OCI-LY1 (cell line): ENCODE measurements at regions not wholly inside any gene's neighbourhood (a gene's known extent, or its start where the extent isn't known, plus 50 kb on each side); places are given as distances from the start of the nearest gene placed in this dataset.

Source experiments
- H2AFZ ChIP-seq: fragments of 200-600 bp; sonication (generic), shearing (Covaris generic); 2 replicates; pipeline ENCODE4 v1.6.0; 2014; ENCODE audit warnings: antibody characterized with exemption, mild to moderate bottlenecking, low read length
- H3F3A ChIP-seq: fragments of 200-600 bp; sonication (generic), shearing (Covaris generic); 2 replicates; pipeline ENCODE4 v1.6.0; 2014; ENCODE audit warnings: mild to moderate bottlenecking, antibody characterized with exemption, low read length, moderate library complexity; ENCODE audit not compliant: insufficient read depth
- H3K27ac ChIP-seq: fragments of 200-600 bp; sonication (generic); 2 replicates; pipeline ENCODE4 v1.5.1; 2014; ENCODE audit warnings: low read length, mixed run types, mild to moderate bottlenecking, low read depth; ENCODE audit not compliant: poor library complexity, severe bottlenecking
- H3K27me3 ChIP-seq: fragments of 200-600 bp; sonication (generic); 2 replicates; pipeline ENCODE4 v1.6.0; 2014; ENCODE audit warnings: antibody characterized with exemption, mild to moderate bottlenecking, low read length, moderate library complexity; ENCODE audit not compliant: insufficient read depth
- H3K36me3 ChIP-seq: fragments of 200-600 bp; sonication (generic); 2 replicates; pipeline ENCODE4 v1.6.1; 2014; ENCODE audit warnings: mild to moderate bottlenecking, antibody characterized with exemption, low read length, moderate library complexity, mixed read lengths; ENCODE audit not compliant: insufficient read depth
- H3K4me1 ChIP-seq: fragments of 200-600 bp; sonication (generic); 2 replicates; pipeline ENCODE4 v1.5.1; 2014; ENCODE audit warnings: mild to moderate bottlenecking, low read length, moderate library complexity; ENCODE audit not compliant: insufficient read depth, severe bottlenecking
- H3K4me2 ChIP-seq: fragments of 200-600 bp; sonication (generic), shearing (Covaris generic); 2 replicates; pipeline ENCODE4 v1.6.1; 2014; ENCODE audit warnings: low read length
- H3K4me3 ChIP-seq: fragments of 200-600 bp; sonication (generic); 2 replicates; pipeline ENCODE4 v1.5.1; 2014; ENCODE audit warnings: low read length, low read depth, mild to moderate bottlenecking, mixed read lengths; ENCODE audit not compliant: poor library complexity, severe bottlenecking
- H3K79me2 ChIP-seq: fragments of 200-600 bp; shearing (Covaris generic); 2 replicates; pipeline ENCODE4 v1.6.1; 2016; ENCODE audit warnings: mixed run types, low read length, mixed read lengths; ENCODE audit not compliant: insufficient read depth
- H3K9ac ChIP-seq: fragments of 200-600 bp; sonication (generic), shearing (Covaris generic); 2 replicates; pipeline ENCODE4 v1.6.1; 2014; ENCODE audit warnings: mild to moderate bottlenecking, low read length, mixed read lengths
- H3K9me2 ChIP-seq: fragments of 200-600 bp; sonication (generic), shearing (Covaris generic); 2 replicates; pipeline ENCODE4 v1.6.1; 2014; ENCODE audit warnings: low read depth, mild to moderate bottlenecking, low read length, mixed read lengths
- H3K9me3 ChIP-seq: fragments of 200-600 bp; shearing (Covaris generic); 2 replicates; pipeline ENCODE4 v1.6.1; 2014; ENCODE audit warnings: low read length, mixed read lengths
- H4K20me1 ChIP-seq: fragments of 200-600 bp; sonication (generic), shearing (Covaris generic); 2 replicates; pipeline ENCODE4 v1.6.0; 2016; ENCODE audit warnings: mild to moderate bottlenecking, low read length; ENCODE audit not compliant: insufficient read depth
- EZH2 ChIP-seq: fragments of 200-600 bp; sonication (generic), shearing (Covaris generic); IDR thresholded peaks from 2 replicates; pipeline ENCODE4 v1.8.0; 2017; ENCODE audit warnings: borderline replicate concordance, mixed run types, mild to moderate bottlenecking, antibody characterized with exemption, low read length, moderate library complexity, mixed read lengths
- TF ChIP-seq, protein P1 (sequence below): fragments of 200-600 bp; sonication (generic), shearing (Covaris generic); IDR thresholded peaks from 2 replicates; pipeline ENCODE4 v1.5.1; 2017; ENCODE audit warnings: mild to moderate bottlenecking, antibody characterized with exemption, low read length, moderate library complexity, mixed read lengths

DNA sequence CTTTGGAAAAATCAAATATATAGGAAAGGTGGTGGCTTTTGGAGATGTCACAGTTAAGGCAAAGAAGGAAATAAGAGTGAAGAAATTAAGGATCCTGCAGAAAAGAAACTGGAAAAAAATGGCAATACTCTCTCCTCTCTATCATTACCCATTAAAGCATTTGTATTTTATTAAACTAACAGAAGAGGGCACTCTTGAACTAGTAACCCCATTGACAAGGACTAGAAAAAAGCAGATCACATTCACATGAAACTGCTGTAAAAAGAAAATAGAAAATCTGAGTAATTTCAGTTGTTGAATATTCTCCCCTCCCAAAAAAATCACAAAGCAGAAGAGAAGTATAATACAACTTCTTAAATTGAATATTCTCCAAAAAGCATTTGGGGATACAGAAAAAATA lies 104.1 kb upstream of the SLC35B3 start:
- Histone ChIP-seq H3K27ac (no peak overlapping the region), H3K4me1 (no peaks in the 10 kb centered on the region), H3K9ac (no peak overlapping the region), H4K20me1 (no peaks in the 10 kb centered on the region), H3K9me3 (no peaks in the 10 kb centered on the region), H3F3A (no peaks in the 10 kb centered on the region), H3K4me2 (no peak overlapping the region), H3K79me2 (no peaks in the 10 kb centered on the region), H3K9me2 (no peaks in the 10 kb centered on the region), H3K36me3 (no peaks in the 10 kb centered on the region), H3K4me3 (no peak overlapping the region), H2AFZ (no peak overlapping the region), H3K27me3 (no peaks in the 10 kb centered on the region)
- no peak for TF ChIP-seq EZH2
- TF ChIP-seq, protein P1, sequence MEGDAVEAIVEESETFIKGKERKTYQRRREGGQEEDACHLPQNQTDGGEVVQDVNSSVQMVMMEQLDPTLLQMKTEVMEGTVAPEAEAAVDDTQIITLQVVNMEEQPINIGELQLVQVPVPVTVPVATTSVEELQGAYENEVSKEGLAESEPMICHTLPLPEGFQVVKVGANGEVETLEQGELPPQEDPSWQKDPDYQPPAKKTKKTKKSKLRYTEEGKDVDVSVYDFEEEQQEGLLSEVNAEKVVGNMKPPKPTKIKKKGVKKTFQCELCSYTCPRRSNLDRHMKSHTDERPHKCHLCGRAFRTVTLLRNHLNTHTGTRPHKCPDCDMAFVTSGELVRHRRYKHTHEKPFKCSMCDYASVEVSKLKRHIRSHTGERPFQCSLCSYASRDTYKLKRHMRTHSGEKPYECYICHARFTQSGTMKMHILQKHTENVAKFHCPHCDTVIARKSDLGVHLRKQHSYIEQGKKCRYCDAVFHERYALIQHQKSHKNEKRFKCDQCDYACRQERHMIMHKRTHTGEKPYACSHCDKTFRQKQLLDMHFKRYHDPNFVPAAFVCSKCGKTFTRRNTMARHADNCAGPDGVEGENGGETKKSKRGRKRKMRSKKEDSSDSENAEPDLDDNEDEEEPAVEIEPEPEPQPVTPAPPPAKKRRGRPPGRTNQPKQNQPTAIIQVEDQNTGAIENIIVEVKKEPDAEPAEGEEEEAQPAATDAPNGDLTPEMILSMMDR = peak; percentile 43

- no peak overlapping the region for H3K9ac ChIP-seq
- no peaks in the 10 kb centered on the region for H4K20me1 ChIP-seq
- no peaks in the 10 kb centered on the region for H3K9me2 ChIP-seq
- no peak overlapping the region for H3K27ac ChIP-seq
- H3F3A ChIP-seq = no peaks in the 10 kb centered on the region
- H3K9me3 ChIP-seq = no peaks in the 10 kb centered on the region
- TF ChIP-seq, protein P1 = no peak
- TF ChIP-seq EZH2 = no peak
- no peaks in the 10 kb centered on the region for H3K27me3 ChIP-seq
- H3K36me3 ChIP-seq = no peaks in the 10 kb centered on the region
- no peak overlapping the region for H2AFZ ChIP-seq
- no peak overlapping the region for H3K4me2 ChIP-seq
- H3K4me1 ChIP-seq = no peaks in the 10 kb centered on the region
- H3K4me3 ChIP-seq = no peak overlapping the region
- H3K79me2 ChIP-seq = no peaks in the 10 kb centered on the region
Measured at GRCh38 chr6:8536122-8536521, 100.8 kb upstream of the SLC35B3 start.

DNA sequence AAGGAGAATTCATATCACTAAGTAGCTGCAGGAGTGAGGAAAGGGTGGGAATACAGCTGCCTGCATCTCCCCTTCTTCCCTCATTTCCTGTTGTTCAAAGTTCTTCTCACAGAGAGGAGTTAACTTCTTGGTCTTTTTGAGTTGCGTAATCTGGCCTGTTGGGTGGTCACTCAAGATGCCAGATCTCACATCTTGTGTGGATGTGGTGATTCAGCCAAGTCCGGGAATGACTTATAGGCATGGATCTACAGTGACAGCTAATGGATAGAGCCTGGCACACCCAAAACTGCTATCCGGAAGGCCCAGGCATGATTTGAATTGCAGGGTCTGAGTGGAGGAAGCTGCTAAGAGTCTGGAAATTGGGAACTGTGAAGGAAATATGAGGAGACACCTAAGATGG lies 100.2 kb upstream of the SLC35B3 start:
- H2AFZ ChIP-seq = no peak overlapping the region
- no peaks in the 10 kb centered on the region for H3F3A ChIP-seq
- no peak overlapping the region for H3K4me3 ChIP-seq
- no peaks in the 10 kb centered on the region for H3K36me3 ChIP-seq
- H3K9me3 ChIP-seq = no peaks in the 10 kb centered on the region
- H3K27me3 ChIP-seq = no peaks in the 10 kb centered on the region
- H3K27ac ChIP-seq = no peak overlapping the region
- no peaks in the 10 kb centered on the region for H3K79me2 ChIP-seq
- H3K9me2 ChIP-seq = no peaks in the 10 kb centered on the region
- no peak overlapping the region for H3K4me2 ChIP-seq
- no peaks in the 10 kb centered on the region for H4K20me1 ChIP-seq
- H3K9ac ChIP-seq = no peak overlapping the region
- TF ChIP-seq EZH2 = no peak
- TF ChIP-seq, protein P1 = no peak
- no peaks in the 10 kb centered on the region for H3K4me1 ChIP-seq
